ENCODE measurements at regions not wholly inside any gene's neighbourhood (a gene's known extent, or its start where the extent isn't known, plus 50 kb on each side); places are given as distances from the start of the nearest gene placed in this dataset.

- DNase-seq: peak; percentile 4
Observed at GRCh38 chr4:167290678-167291077, 56.4 kb upstream of the SPOCK3 start.

GRCh38 chr4:167308876-167309275 is 74.6 kb upstream of the SPOCK3 start:
- DNase-seq: no peak

- DNase-seq: no peak
Observed at GRCh38 chr4:167321299-167321698, 87.0 kb upstream of the SPOCK3 start.

- DNase-seq: no peak
Observed at GRCh38 chr4:167339781-167340180, 105.5 kb upstream of the SPOCK3 start.

- no peak for DNase-seq
Observed at GRCh38 chr4:167359711-167360110, 125.4 kb upstream of the SPOCK3 start.

GRCh38 chr4:167379076-167379835 is 145.0 kb upstream of the SPOCK3 start:
- DNase-seq: no peak

- DNase-seq: no peak
Observed at GRCh38 chr4:167380964-167381363, 146.7 kb upstream of the SPOCK3 start.

- DNase-seq: no peak
Observed at GRCh38 chr4:167383291-167383690, 149.0 kb upstream of the SPOCK3 start.

GRCh38 chr4:167397586-167397985 is 163.3 kb upstream of the SPOCK3 start:
- DNase-seq: no peak

- no peak for DNase-seq
Observed at GRCh38 chr4:167399201-167399600, 164.9 kb upstream of the SPOCK3 start.

- no peak for DNase-seq
Observed at GRCh38 chr4:167406181-167406580, 171.9 kb upstream of the SPOCK3 start.

GRCh38 chr4:167415461-167415860 is 181.2 kb upstream of the SPOCK3 start:
- no peak for DNase-seq

GRCh38 chr4:167419468-167420140 is 185.3 kb upstream of the SPOCK3 start:
- no peak for DNase-seq

GRCh38 chr4:167421201-167421600 is 186.9 kb upstream of the SPOCK3 start:
- DNase-seq: no peak

GRCh38 chr4:167424341-167425256 is 190.3 kb upstream of the SPOCK3 start:
- no peak for DNase-seq

- peak; percentile 10 for DNase-seq
Observed at GRCh38 chr4:167428156-167428555, 193.9 kb upstream of the SPOCK3 start.

GRCh38 chr4:167431371-167431770 is 197.1 kb upstream of the SPOCK3 start:
- no peak for DNase-seq

GRCh38 chr4:167435786-167436185 is 201.5 kb upstream of the SPOCK3 start:
- no peak for DNase-seq

- DNase-seq: no peak
Observed at GRCh38 chr4:167443841-167444240, 209.5 kb upstream of the SPOCK3 start.

- DNase-seq: no peak
Observed at GRCh38 chr4:167452922-167453430, 218.7 kb upstream of the SPOCK3 start.

GRCh38 chr4:167456619-167457018 is 222.3 kb upstream of the SPOCK3 start:
- DNase-seq: no peak

GRCh38 chr4:167469436-167469835 is 235.1 kb upstream of the SPOCK3 start:
- DNase-seq: no peak

- no peak for DNase-seq
Observed at GRCh38 chr4:167475951-167476350, 241.7 kb upstream of the SPOCK3 start.

All from fibroblast of upper back skin (primary cell).